ENCODE measurements at regions not wholly inside any gene's neighbourhood (a gene's known extent, or its start where the extent isn't known, plus 50 kb on each side); places are given as distances from the start of the nearest gene placed in this dataset.

DNA sequence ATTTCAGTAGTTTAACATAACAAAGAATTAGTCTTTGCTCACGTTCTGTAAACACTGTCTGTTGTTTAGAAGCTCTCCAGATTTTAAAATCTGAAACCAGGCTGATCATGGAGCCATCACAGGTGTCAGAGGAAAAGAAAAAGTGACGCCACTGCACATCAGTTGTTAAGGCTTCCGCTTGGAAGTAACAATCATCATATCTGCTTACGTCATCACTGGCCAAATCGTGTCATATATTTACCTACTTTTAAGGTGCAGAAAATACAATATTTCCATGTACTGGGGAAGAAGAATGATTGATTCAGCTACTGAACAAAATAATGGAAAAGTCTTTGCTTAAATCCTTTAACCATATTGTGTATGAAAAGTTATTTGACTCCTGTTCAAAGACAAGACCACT is 382.6 kb upstream of the MC4R start:
- Mint-ChIP-seq H3K9me3 (ENCODE audit: unreplicated experiment) (no peaks in the 10 kb centered on the region), H3K27me3 (ENCODE audit: unreplicated experiment) (no peaks in the 10 kb centered on the region), H3K4me3 (ENCODE audit: unreplicated experiment) (no peak overlapping the region), H3K36me3 (ENCODE audit: low read depth, unreplicated experiment) (no peaks in the 10 kb centered on the region), H3K27ac (ENCODE audit: unreplicated experiment) (no peak overlapping the region), H3K4me1 (ENCODE audit: unreplicated experiment) (peaks cover 2% of the 10 kb centered on the region)
- no peak for DNase-seq (ENCODE audit: low spot score)
- TF ChIP-seq, protein P1, sequence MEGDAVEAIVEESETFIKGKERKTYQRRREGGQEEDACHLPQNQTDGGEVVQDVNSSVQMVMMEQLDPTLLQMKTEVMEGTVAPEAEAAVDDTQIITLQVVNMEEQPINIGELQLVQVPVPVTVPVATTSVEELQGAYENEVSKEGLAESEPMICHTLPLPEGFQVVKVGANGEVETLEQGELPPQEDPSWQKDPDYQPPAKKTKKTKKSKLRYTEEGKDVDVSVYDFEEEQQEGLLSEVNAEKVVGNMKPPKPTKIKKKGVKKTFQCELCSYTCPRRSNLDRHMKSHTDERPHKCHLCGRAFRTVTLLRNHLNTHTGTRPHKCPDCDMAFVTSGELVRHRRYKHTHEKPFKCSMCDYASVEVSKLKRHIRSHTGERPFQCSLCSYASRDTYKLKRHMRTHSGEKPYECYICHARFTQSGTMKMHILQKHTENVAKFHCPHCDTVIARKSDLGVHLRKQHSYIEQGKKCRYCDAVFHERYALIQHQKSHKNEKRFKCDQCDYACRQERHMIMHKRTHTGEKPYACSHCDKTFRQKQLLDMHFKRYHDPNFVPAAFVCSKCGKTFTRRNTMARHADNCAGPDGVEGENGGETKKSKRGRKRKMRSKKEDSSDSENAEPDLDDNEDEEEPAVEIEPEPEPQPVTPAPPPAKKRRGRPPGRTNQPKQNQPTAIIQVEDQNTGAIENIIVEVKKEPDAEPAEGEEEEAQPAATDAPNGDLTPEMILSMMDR (IDR thresholded peaks at IDR 0.05; ENCODE audit: unreplicated experiment) = no peak

GRCh38 chr18:60775978-60776377 is 403.4 kb upstream of the MC4R start:
- Mint-ChIP-seq H3K9me3 (ENCODE audit: unreplicated experiment) (no peaks in the 10 kb centered on the region), H3K27ac (ENCODE audit: unreplicated experiment) (no peak overlapping the region), H3K4me3 (ENCODE audit: unreplicated experiment) (no peak overlapping the region), H3K4me1 (ENCODE audit: unreplicated experiment) (no peaks in the 10 kb centered on the region), H3K27me3 (ENCODE audit: unreplicated experiment) (peaks cover 2% of the 10 kb centered on the region), H3K36me3 (ENCODE audit: low read depth, unreplicated experiment) (no peaks in the 10 kb centered on the region)
- DNase-seq (ENCODE audit: low spot score) = no peak
- TF ChIP-seq, protein P1 (IDR thresholded peaks at IDR 0.05; ENCODE audit: unreplicated experiment) = no peak

DNA sequence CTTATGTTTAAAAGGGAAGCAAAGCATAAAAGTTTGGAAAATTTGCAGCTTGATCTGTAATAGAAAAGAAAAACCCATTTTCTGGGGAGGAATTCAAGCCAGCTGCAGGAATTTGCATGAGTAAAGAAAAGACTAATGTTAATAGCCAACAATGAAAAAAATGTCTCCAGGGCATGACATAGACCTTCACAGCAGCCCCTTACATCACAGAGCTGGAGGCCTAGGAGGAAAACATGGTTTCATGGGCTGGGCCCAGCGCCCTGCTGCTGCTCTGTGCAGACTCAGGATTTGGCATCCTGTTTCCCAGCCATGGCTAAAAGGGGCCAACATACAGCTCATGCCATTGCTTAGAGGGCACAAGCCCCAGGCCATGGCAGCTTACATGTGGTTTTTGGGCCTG is 411.6 kb upstream of the MC4R start:
- H3K9me3 Mint-ChIP-seq (ENCODE audit: unreplicated experiment) = no peaks in the 10 kb centered on the region
- no peaks in the 10 kb centered on the region for H3K36me3 Mint-ChIP-seq (ENCODE audit: low read depth, unreplicated experiment)
- H3K27ac Mint-ChIP-seq (ENCODE audit: unreplicated experiment) = no peak overlapping the region
- no peaks in the 10 kb centered on the region for H3K27me3 Mint-ChIP-seq (ENCODE audit: unreplicated experiment)
- TF ChIP-seq, protein P1 (IDR thresholded peaks at IDR 0.05; ENCODE audit: unreplicated experiment) = no peak
- DNase-seq (ENCODE audit: low spot score) = no peak
- no peaks in the 10 kb centered on the region for H3K4me1 Mint-ChIP-seq (ENCODE audit: unreplicated experiment)
- no peak overlapping the region for H3K4me3 Mint-ChIP-seq (ENCODE audit: unreplicated experiment)

GRCh38 chr18:60794802-60795201 is 422.2 kb upstream of the MC4R start:
- TF ChIP-seq, protein P1 (IDR thresholded peaks at IDR 0.05; ENCODE audit: unreplicated experiment) = no peak
- H3K9me3 Mint-ChIP-seq (ENCODE audit: unreplicated experiment) = no peaks in the 10 kb centered on the region
- DNase-seq (ENCODE audit: low spot score) = no peak
- no peak overlapping the region for H3K27ac Mint-ChIP-seq (ENCODE audit: unreplicated experiment)
- no peaks in the 10 kb centered on the region for H3K36me3 Mint-ChIP-seq (ENCODE audit: low read depth, unreplicated experiment)
- H3K4me3 Mint-ChIP-seq (ENCODE audit: unreplicated experiment) = no peak overlapping the region
- no peaks in the 10 kb centered on the region for H3K4me1 Mint-ChIP-seq (ENCODE audit: unreplicated experiment)
- no peaks in the 10 kb centered on the region for H3K27me3 Mint-ChIP-seq (ENCODE audit: unreplicated experiment)

DNA sequence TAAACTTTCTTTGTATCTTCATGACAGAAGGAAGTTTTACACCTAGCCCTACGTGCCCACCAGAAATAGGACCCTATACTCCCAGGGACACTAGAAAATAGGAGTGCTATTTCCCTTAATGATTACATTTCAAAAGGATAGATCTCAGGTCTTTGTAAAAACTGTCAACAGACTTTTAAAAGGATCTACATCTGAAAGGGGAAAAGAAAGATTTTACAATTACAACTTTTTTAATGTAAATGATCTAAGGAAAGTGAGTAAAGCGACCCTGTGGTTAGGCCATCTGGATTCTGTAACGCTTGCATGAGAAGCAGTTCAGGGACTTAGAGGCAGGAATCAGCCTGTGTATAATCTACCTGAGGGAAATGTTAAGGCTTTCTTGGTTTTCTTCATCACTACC is 431.8 kb upstream of the MC4R start:
- Mint-ChIP-seq H3K9me3 (ENCODE audit: unreplicated experiment) (no peaks in the 10 kb centered on the region), H3K27me3 (ENCODE audit: unreplicated experiment) (peaks cover 4% of the 10 kb centered on the region), H3K27ac (ENCODE audit: unreplicated experiment) (no peak overlapping the region), H3K4me3 (ENCODE audit: unreplicated experiment) (no peak overlapping the region), H3K36me3 (ENCODE audit: low read depth, unreplicated experiment) (no peaks in the 10 kb centered on the region), H3K4me1 (ENCODE audit: unreplicated experiment) (peaks cover 7% of the 10 kb centered on the region)
- no peak for DNase-seq (ENCODE audit: low spot score)
- TF ChIP-seq, protein P1 (IDR thresholded peaks at IDR 0.05; ENCODE audit: unreplicated experiment) = no peak

Data from endothelial cell (in vitro differentiated cells).